Coronary artery (tissue), 2 donors: ENCODE measurements at regions not wholly inside any gene's neighbourhood (a gene's known extent, or its start where the extent isn't known, plus 50 kb on each side); places are given as distances from the start of the nearest gene placed in this dataset.
"Not testable (repeated sequence)": the region's sequence is repeated elsewhere in the genome, so short reads cannot be mapped to it uniquely, and the experiment has no call there.

ENCODE experiments used
- DNase-seq: peaks from one replicate; pipeline ENCODE4 v3.0.0-alpha.2; 2017; ENCODE audit warnings: low spot score
- H3K27ac ChIP-seq, 2 donors: fragments of 200-600 bp; sonication (generic); one replicate each; pipeline ENCODE4 v1.5.1; 2016 to 2019
- H3K4me3 ChIP-seq: fragments of 200-600 bp; sonication (generic); 2 replicates; pipeline ENCODE4 v1.5.1; 2016; ENCODE audit warnings: mild to moderate bottlenecking, moderate library complexity
- TF ChIP-seq, protein P1 (sequence below): fragments of 200-600 bp; sonication (generic); IDR thresholded peaks from one replicate; pipeline ENCODE4 v1.5.1; 2019; ENCODE audit warnings: antibody characterized with exemption

DNA sequence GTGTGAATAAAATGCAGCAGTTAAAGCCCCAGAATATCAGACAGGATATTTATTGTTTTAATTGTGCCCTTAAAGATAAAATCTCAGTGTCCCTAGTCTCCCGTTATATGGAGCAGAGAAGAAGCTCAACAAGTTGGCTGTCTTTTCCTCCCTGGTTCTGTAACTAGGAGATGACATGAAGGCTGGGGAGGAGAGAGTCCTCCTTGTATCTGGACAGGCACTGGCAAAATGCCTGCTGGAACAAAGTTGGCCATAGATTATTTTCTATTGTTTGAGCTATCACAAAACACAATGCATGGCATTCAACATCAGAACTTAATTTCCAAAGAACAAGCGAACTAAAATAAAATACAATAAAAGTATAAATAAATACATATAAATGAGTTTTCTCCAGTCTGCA lies 694.9 kb upstream of the KCND2 start:
- H3K27ac ChIP-seq = no peak overlapping the region
- DNase-seq = no peak
- TF ChIP-seq, protein P1, sequence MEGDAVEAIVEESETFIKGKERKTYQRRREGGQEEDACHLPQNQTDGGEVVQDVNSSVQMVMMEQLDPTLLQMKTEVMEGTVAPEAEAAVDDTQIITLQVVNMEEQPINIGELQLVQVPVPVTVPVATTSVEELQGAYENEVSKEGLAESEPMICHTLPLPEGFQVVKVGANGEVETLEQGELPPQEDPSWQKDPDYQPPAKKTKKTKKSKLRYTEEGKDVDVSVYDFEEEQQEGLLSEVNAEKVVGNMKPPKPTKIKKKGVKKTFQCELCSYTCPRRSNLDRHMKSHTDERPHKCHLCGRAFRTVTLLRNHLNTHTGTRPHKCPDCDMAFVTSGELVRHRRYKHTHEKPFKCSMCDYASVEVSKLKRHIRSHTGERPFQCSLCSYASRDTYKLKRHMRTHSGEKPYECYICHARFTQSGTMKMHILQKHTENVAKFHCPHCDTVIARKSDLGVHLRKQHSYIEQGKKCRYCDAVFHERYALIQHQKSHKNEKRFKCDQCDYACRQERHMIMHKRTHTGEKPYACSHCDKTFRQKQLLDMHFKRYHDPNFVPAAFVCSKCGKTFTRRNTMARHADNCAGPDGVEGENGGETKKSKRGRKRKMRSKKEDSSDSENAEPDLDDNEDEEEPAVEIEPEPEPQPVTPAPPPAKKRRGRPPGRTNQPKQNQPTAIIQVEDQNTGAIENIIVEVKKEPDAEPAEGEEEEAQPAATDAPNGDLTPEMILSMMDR = no peak

DNA sequence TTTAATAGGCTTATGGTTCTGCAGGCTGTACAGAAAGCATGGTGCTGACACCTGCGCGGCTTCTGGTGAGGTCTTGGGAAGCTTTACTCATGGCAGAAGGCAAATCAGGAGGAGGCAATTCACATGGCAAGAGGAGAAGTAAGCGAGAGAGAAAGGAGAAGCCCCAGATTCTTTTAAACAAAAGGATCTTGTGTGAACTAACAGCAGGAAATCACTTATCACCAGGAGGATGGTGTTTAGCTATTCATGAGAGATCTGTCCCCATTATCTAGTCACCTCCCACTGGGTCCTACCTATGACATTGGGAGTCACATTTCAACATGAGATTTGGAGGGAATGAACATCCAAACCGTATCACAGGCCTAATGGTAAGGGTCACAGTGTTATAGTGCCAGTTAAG lies 678.0 kb upstream of the KCND2 start:
- no peak for DNase-seq
- no peak overlapping the region for H3K4me3 ChIP-seq
- no peak overlapping the region for H3K27ac ChIP-seq
- TF ChIP-seq, protein P1 = no peak

More for the DNA sequence above, 694.9 kb upstream of the KCND2 start:
- H3K4me3 ChIP-seq = no peak overlapping the region

DNA sequence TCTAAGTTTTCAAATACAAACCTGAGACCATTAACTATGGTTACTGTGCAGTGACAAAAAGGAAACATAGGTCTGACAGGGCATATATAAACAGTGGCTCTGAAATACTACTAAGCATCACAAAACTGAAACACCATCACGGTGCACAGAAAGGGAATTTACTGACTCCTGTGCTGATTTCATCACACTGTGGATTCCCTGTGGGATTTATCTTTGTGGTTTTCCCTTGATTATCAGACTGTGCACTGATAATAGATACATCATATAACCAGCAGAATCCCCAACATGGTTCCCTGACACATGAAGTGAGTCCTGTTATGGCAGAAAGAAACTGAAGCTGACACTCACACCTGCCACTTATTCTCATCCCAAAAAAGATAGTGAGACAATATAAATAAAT lies 676.3 kb upstream of the KCND2 start:
- Histone ChIP-seq H3K27ac (no peak overlapping the region), H3K4me3 (no peak overlapping the region)
- TF ChIP-seq, protein P1 = no peak
- no peak for DNase-seq

DNA sequence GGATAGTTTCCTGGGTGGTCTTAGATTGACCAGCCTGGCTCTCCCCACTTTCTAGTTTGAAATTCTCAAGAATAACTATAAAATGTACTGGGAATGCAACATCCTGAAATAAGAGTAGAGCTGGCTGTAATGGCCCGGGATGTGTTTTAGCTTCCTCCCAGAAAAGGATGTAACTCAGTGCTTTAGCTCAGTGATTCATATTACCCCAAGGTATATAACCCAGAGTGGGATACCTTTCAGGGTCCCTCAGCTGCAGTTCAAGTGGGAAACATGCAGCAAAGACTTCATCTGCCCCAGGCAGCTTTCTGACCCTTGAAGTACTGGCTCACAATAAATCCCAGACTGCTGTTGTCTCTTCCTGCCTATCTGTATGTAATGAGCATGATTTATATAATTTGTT lies 666.7 kb upstream of the KCND2 start:
- Histone ChIP-seq H3K27ac (no peak overlapping the region), H3K4me3 (no peak overlapping the region)
- no peak for DNase-seq
- TF ChIP-seq, protein P1 = no peak

DNA sequence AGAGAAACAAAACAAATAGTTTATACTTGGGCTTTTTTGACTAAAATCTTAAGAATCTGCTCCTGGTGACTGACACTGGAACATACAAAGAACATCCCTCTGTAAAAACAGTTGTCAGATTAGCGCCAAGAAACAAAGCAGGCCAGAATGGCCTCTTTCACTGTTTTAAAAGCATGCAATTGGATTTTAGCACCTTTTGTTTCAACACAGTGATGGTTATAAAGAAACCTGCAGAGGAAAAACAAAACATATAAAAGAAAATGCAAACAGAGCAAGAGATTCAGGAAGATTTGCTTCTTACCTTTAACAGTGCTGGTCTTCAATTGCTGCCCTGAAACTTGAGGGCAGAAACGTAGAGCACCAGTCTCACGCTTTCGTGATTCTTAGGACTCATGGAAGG lies 652.2 kb upstream of the KCND2 start:
- H3K27ac ChIP-seq = no peak overlapping the region
- no peak for DNase-seq
- no peak overlapping the region for H3K4me3 ChIP-seq
- TF ChIP-seq, protein P1 = no peak

DNA sequence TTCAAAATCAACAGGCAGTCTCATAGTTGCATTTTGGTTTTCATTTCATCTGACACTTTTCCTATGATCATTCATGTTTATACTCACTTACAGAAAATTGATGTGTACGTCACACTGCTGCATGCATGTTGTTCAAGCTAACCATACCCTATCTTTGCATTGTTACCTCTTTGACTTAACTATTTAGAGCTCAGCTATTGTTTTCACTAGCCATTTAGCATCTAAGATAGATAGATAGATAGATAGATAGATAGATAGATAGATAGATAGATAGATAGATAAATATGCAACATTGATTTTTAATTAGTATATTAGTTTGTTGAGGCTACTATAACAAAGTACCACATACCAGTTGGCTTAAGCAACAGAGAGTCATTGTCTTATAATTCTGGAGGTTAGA lies 649.5 kb upstream of the KCND2 start:
- TF ChIP-seq, protein P1 = no peak
- Histone ChIP-seq H3K4me3 (no peak overlapping the region), H3K27ac (no peak overlapping the region)
- DNase-seq = no peak

DNA sequence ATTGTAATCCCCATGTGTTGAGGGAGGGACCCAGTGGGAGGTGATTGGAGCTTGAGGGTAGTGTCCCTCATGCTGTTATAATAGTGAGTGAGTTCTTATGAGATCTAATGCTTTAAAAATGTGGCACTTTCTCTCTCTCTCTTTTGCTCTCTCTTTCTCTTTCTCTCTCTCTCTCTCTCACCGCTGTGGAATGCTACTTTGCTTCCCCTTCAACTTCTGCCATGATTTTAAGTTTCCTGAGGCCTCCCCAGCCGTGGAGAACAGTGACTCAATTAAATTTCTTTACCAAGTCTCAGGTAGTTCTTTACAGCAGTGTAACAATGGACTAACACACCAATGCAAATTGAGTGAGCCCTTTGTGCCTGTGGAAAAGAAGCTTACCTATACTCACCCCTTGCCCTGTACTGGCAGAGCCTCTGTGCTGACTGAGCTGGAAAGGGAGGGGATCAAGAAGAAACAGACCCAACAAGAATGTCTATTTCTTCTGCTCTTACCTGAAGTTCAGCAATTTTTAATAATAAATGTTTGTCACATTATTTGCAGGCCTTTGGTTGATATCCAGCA lies 642.5 kb upstream of the KCND2 start:
- TF ChIP-seq, protein P1 = no peak
- Histone ChIP-seq H3K27ac (no peak overlapping the region), H3K4me3 (no peak overlapping the region)
- DNase-seq = no peak

DNA sequence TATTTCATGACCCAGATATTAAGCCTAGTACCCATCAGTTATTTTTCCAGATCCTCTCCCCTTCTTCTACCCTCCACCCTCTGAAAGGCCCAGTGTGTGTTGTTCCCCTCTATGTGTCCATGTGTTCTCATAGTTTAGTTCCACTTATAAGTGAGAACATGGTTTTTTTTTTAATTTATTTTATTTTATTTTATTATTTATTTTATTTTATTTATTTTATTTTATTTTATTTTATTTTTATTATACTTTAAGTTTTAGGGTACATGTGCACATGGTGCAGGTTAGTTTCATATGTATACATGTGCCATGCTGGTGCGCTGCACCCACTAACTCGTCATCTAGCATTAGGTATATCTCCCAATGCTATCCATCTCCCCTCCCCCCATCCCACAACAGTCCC lies 639.2 kb upstream of the KCND2 start:
- H3K4me3 ChIP-seq, H3K27ac ChIP-seq, DNase-seq: not testable (repeated sequence)
